OCI-LY7 (cell line): ENCODE measurements at regions not wholly inside any gene's neighbourhood (a gene's known extent, or its start where the extent isn't known, plus 50 kb on each side); places are given as distances from the start of the nearest gene placed in this dataset.

Experiments used
- BruUV-seq: library from RNA; stranded (reverse); fragments of 400-500 nt; replicated peaks from 2 replicates; lab custom pipeline; 2021; lab: Mats Ljungman, UMichigan
- CTCF ChIA-PET: fragments of 300-600 bp; sonication (Branson Sonifier 250); formaldehyde crosslinking; loops from one replicate; lab custom pipeline; 2022; ENCODE audit warnings: antibody characterized with exemption; ENCODE audit not compliant: unreplicated experiment; lab: Charles Lee
- POLR2A ChIA-PET: fragments of 300-600 bp; sonication (Branson Sonifier 250); formaldehyde crosslinking; loops from one replicate; lab custom pipeline; 2022; ENCODE audit warnings: antibody characterized with exemption; lab: Charles Lee
- DNase-seq: peaks from one replicate; pipeline ENCODE4 v3.0.0-alpha.2; 2015; ENCODE audit warnings: low spot score
- H2AFZ ChIP-seq: fragments of 200-600 bp; sonication (generic), shearing (Covaris generic); 2 replicates; pipeline ENCODE4 v1.6.1; 2014; ENCODE audit warnings: mild to moderate bottlenecking, antibody characterized with exemption, low read length, moderate library complexity
- H3K27ac ChIP-seq: fragments of 200-600 bp; sonication (generic); 2 replicates; pipeline ENCODE4 v1.5.1; 2014; ENCODE audit warnings: mixed run types, low read depth, mild to moderate bottlenecking, moderate library complexity, low read length, inconsistent platforms; ENCODE audit not compliant: poor library complexity, severe bottlenecking
- H3K36me3 ChIP-seq: fragments of 200-600 bp; sonication (generic); 2 replicates; pipeline ENCODE4 v1.6.1; 2014; ENCODE audit warnings: mild to moderate bottlenecking, antibody characterized with exemption, low read length, moderate library complexity, mixed read lengths; ENCODE audit not compliant: insufficient read depth
- H3K4me1 ChIP-seq: fragments of 200-600 bp; sonication (generic); 2 replicates; pipeline ENCODE4 v1.5.1; 2014; ENCODE audit warnings: mild to moderate bottlenecking, low read length; ENCODE audit not compliant: insufficient read depth, poor library complexity, severe bottlenecking
- H3K4me2 ChIP-seq: fragments of 200-600 bp; sonication (generic); 2 replicates; pipeline ENCODE4 v1.6.1; 2014; ENCODE audit warnings: mild to moderate bottlenecking, low read length
- H3K4me3 ChIP-seq: fragments of 200-600 bp; sonication (generic); 2 replicates; pipeline ENCODE4 v1.5.1; 2014; ENCODE audit warnings: mild to moderate bottlenecking, low read depth, low read length; ENCODE audit not compliant: poor library complexity, severe bottlenecking
- H3K79me2 ChIP-seq: fragments of 200-600 bp; sonication (generic); 2 replicates; pipeline ENCODE4 v1.6.1; 2016; ENCODE audit warnings: low read depth, mild to moderate bottlenecking, low read length, moderate library complexity, mixed read lengths; ENCODE audit not compliant: insufficient read depth
- H3K9me2 ChIP-seq: fragments of 200-600 bp; sonication (generic); 2 replicates; pipeline ENCODE4 v1.6.1; 2016; ENCODE audit warnings: mild to moderate bottlenecking, low read length, mixed read lengths; ENCODE audit not compliant: insufficient read depth
- H3K9me3 ChIP-seq: fragments of 200-600 bp; sonication (generic); 2 replicates; pipeline ENCODE4 v1.6.1; 2014; ENCODE audit warnings: mild to moderate bottlenecking, mixed run types, low read length, mixed read lengths
- H4K20me1 ChIP-seq: fragments of 200-600 bp; sonication (generic); 2 replicates; pipeline ENCODE4 v1.6.1; 2014; ENCODE audit warnings: mild to moderate bottlenecking, antibody characterized with exemption, low read length, moderate library complexity, mixed read lengths; ENCODE audit not compliant: insufficient read depth
- EZH2phosphoT487 ChIP-seq: fragments of 200-600 bp; sonication (generic); IDR thresholded peaks from 2 replicates; pipeline ENCODE4 v1.6.1; 2018; ENCODE audit warnings: low read depth, borderline replicate concordance, mild to moderate bottlenecking, mixed run types, antibody characterized with exemption, low read length, moderate library complexity, mixed read lengths
- intact Hi-C: fragments of 100-400 bp; cut with micrococcal nuclease; formaldehyde crosslinking; loops from one replicate; pipeline ENCODE4 v1.10.0; 2022; ENCODE audit not compliant: unreplicated experiment
- TF ChIP-seq, protein P1 (sequence below): fragments of 200-600 bp; sonication (generic); conservative IDR thresholded peaks from 2 replicates; pipeline ENCODE4 v1.5.1; 2014; ENCODE audit warnings: mild to moderate bottlenecking, antibody characterized with exemption, low read length, moderate library complexity, mixed read lengths

DNA sequence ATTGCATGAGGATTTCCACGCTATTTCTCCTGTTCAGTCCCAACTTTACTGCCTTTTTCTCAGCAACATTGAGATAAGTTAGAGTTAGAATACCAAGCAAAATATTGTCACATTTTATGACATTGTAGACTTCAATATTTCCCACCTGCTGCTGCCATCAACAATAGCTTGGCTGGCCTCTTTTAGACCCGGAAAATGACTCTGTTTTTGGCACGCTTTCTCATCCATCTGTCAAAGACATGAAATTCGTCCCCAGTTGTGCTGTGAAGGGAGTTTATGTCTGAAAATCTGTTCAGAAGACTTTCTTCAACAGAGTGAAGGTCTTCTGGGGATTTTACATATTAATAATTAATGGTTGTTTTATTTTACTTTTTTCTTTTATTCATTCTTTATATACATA is 857.3 kb downstream of the FRK start:
- Histone ChIP-seq H3K4me3 (no peak overlapping the region), H3K79me2 (no peaks in the 10 kb centered on the region), H3K27ac (no peak overlapping the region), H3K4me1 (no peaks in the 10 kb centered on the region), H4K20me1 (no peaks in the 10 kb centered on the region), H3K9me3 (no peaks in the 10 kb centered on the region), H2AFZ (no peak overlapping the region), H3K36me3 (no peaks in the 10 kb centered on the region), H3K9me2 (no peaks in the 10 kb centered on the region), H3K4me2 (no peak overlapping the region)
- intact Hi-C loops = no loop called here
- POLR2A ChIA-PET = no interaction called here
- no peak for TF ChIP-seq EZH2phosphoT487
- TF ChIP-seq, protein P1, sequence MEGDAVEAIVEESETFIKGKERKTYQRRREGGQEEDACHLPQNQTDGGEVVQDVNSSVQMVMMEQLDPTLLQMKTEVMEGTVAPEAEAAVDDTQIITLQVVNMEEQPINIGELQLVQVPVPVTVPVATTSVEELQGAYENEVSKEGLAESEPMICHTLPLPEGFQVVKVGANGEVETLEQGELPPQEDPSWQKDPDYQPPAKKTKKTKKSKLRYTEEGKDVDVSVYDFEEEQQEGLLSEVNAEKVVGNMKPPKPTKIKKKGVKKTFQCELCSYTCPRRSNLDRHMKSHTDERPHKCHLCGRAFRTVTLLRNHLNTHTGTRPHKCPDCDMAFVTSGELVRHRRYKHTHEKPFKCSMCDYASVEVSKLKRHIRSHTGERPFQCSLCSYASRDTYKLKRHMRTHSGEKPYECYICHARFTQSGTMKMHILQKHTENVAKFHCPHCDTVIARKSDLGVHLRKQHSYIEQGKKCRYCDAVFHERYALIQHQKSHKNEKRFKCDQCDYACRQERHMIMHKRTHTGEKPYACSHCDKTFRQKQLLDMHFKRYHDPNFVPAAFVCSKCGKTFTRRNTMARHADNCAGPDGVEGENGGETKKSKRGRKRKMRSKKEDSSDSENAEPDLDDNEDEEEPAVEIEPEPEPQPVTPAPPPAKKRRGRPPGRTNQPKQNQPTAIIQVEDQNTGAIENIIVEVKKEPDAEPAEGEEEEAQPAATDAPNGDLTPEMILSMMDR = no peak
- no peak for DNase-seq
- no TSS peak for BruUV-seq
- CTCF ChIA-PET = no interaction called here

DNA sequence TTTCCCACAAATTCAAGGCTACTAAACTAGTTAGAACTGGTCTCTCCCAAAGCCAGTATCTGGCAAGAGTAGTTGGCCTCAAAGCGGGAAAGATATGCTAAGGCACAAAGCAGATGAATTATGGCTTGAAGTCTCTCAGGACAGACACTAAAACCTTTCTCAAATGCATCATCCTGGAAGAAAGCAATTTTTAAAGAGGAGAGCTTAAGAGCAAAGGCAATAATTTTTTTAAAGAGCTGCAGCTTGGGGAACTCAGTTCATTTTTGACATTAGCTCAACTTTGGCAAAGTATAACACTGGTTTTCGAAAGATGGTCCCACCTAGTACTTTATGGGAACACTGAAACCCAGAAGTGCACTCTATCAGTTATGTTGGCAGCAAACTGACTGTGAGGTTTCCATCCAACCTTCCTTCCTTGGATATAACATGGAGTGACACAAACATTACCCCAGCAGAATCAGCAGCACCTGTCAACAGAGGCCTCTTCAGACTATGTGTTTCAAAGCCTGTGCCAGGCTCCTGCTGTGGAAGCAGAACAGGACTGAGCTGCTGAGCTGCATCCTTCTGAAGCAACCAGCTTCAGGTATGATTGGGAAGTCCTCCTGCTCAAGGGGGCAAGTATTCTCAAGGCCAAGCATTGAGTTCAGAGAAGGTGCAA is 852.3 kb upstream of the HS3ST5 start:
- Histone ChIP-seq H2AFZ (no peak overlapping the region), H3K36me3 (no peaks in the 10 kb centered on the region), H3K4me3 (no peak overlapping the region), H3K9me3 (no peaks in the 10 kb centered on the region), H3K4me1 (no peaks in the 10 kb centered on the region), H3K9me2 (no peaks in the 10 kb centered on the region), H3K4me2 (no peak overlapping the region), H3K79me2 (no peaks in the 10 kb centered on the region), H4K20me1 (no peaks in the 10 kb centered on the region), H3K27ac (no peak overlapping the region)
- intact Hi-C loops = no loop called here
- CTCF ChIA-PET = no interaction called here
- POLR2A ChIA-PET = no interaction called here
- no TSS peak for BruUV-seq
- TF ChIP-seq, protein P1 = no peak
- TF ChIP-seq EZH2phosphoT487 = no peak
- DNase-seq = no peak

DNA sequence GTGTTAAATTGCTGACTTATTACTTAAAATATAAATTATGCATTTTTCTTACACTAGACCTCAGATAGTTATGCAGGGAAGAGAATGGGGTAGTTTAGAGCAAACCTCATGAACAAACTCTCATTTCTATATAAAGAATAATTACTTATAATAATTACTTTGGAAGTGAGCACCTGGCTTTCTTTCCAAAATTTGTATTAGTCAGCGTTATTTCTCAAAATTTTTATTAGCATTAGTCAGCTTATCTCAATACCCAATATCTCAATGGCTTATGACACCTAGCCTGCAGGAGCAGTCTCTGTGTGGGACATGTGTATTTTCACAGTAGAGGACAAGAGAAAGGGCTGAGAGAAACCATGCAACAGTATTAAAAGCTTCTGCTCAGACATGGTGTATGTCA is 849.2 kb upstream of the HS3ST5 start:
- intact Hi-C loops = no loop called here
- Histone ChIP-seq H4K20me1 (no peaks in the 10 kb centered on the region), H3K4me3 (no peak overlapping the region), H3K27ac (no peak overlapping the region), H3K4me1 (no peaks in the 10 kb centered on the region), H3K9me2 (no peaks in the 10 kb centered on the region), H3K79me2 (no peaks in the 10 kb centered on the region), H3K36me3 (no peaks in the 10 kb centered on the region), H3K4me2 (no peak overlapping the region), H2AFZ (no peak overlapping the region), H3K9me3 (no peaks in the 10 kb centered on the region)
- no peak for DNase-seq
- BruUV-seq = no TSS peak
- TF ChIP-seq, protein P1 = no peak
- TF ChIP-seq EZH2phosphoT487 = no peak
- ChIA-PET CTCF (no interaction called here), POLR2A (no interaction called here)
